HFFc6 (cell line): ENCODE measurements at regions not wholly inside any gene's neighbourhood (a gene's known extent, or its start where the extent isn't known, plus 50 kb on each side); places are given as distances from the start of the nearest gene placed in this dataset.
"Not testable (repeated sequence)": the region's sequence is repeated elsewhere in the genome, so short reads cannot be mapped to it uniquely, and the experiment has no call there.

Experiments used
- DNase-seq: peaks from one replicate; pipeline ENCODE4 v3.0.0-alpha.2; 2018
- H3K27ac Mint-ChIP-seq: 2 replicates; pipeline ENCODE4 v1.8.0; 2020; ENCODE audit warnings: mild to moderate bottlenecking, mixed read lengths
- H3K27me3 Mint-ChIP-seq: 2 replicates; pipeline ENCODE4 v1.8.0; 2021; ENCODE audit warnings: mild to moderate bottlenecking, moderate library complexity, mixed read lengths; ENCODE audit not compliant: insufficient read depth
- H3K36me3 Mint-ChIP-seq: 2 replicates; pipeline ENCODE4 v1.8.0; 2021; ENCODE audit warnings: low read depth, mixed read lengths
- H3K4me1 Mint-ChIP-seq: 2 replicates; pipeline ENCODE4 v1.8.0; 2020; ENCODE audit warnings: low read depth, mixed read lengths
- H3K4me3 Mint-ChIP-seq: 2 replicates; pipeline ENCODE4 v1.8.0; 2020; ENCODE audit warnings: mild to moderate bottlenecking, moderate library complexity, mixed read lengths
- H3K9me3 Mint-ChIP-seq: 2 replicates; pipeline ENCODE4 v1.8.0; 2020; ENCODE audit warnings: mild to moderate bottlenecking, mixed read lengths
- TF ChIP-seq, protein P1 (sequence below): fragments of 200-600 bp; sonication (generic); IDR thresholded peaks from 2 replicates; pipeline ENCODE4 v1.5.0; 2021; ENCODE audit warnings: antibody characterized with exemption, mild to moderate bottlenecking

- TF ChIP-seq, protein P1, sequence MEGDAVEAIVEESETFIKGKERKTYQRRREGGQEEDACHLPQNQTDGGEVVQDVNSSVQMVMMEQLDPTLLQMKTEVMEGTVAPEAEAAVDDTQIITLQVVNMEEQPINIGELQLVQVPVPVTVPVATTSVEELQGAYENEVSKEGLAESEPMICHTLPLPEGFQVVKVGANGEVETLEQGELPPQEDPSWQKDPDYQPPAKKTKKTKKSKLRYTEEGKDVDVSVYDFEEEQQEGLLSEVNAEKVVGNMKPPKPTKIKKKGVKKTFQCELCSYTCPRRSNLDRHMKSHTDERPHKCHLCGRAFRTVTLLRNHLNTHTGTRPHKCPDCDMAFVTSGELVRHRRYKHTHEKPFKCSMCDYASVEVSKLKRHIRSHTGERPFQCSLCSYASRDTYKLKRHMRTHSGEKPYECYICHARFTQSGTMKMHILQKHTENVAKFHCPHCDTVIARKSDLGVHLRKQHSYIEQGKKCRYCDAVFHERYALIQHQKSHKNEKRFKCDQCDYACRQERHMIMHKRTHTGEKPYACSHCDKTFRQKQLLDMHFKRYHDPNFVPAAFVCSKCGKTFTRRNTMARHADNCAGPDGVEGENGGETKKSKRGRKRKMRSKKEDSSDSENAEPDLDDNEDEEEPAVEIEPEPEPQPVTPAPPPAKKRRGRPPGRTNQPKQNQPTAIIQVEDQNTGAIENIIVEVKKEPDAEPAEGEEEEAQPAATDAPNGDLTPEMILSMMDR: no peak
- H3K36me3 Mint-ChIP-seq: peaks cover 14% of the 10 kb centered on the region
- H3K27me3 Mint-ChIP-seq: no peaks in the 10 kb centered on the region
- peaks cover 8% of the 10 kb centered on the region; the same call in 1 of the 2 replicates for H3K4me1 Mint-ChIP-seq
- H3K9me3 Mint-ChIP-seq: peaks cover 12% of the 10 kb centered on the region
- no peak overlapping the region for H3K4me3 Mint-ChIP-seq
- DNase-seq: no peak
- no peak overlapping the region for H3K27ac Mint-ChIP-seq
Measured at GRCh38 chr2:226088366-226088674, 688.8 kb downstream of the NYAP2 start.

- Mint-ChIP-seq H3K27ac (no peak overlapping the region), H3K27me3 (no peaks in the 10 kb centered on the region), H3K36me3 (peaks cover 8% of the 10 kb centered on the region), H3K9me3 (peaks cover 6% of the 10 kb centered on the region), H3K4me3 (no peak overlapping the region), H3K4me1 (peaks cover 6% of the 10 kb centered on the region; the same call in 1 of the 2 replicates)
- DNase-seq: no peak
- TF ChIP-seq, protein P1: no peak
Measured at GRCh38 chr2:226087505-226088365, 688.2 kb downstream of the NYAP2 start.

- Mint-ChIP-seq H3K36me3 (peaks cover 8% of the 10 kb centered on the region), H3K27ac (no peak overlapping the region), H3K4me1 (no peaks in the 10 kb centered on the region), H3K27me3 (no peaks in the 10 kb centered on the region), H3K9me3 (peaks cover 6% of the 10 kb centered on the region), H3K4me3 (no peak overlapping the region)
- DNase-seq: no peak
- TF ChIP-seq, protein P1: no peak
Measured at GRCh38 chr2:226087051-226087450, 687.5 kb downstream of the NYAP2 start.

GRCh38 chr2:226086190-226086589, 686.7 kb downstream of the NYAP2 start:
- no peak for DNase-seq
- H3K27me3 Mint-ChIP-seq: no peaks in the 10 kb centered on the region
- H3K4me1 Mint-ChIP-seq: peaks cover 6% of the 10 kb centered on the region
- no peak overlapping the region for H3K4me3 Mint-ChIP-seq
- H3K27ac Mint-ChIP-seq: no peak overlapping the region
- TF ChIP-seq, protein P1: no peak
- H3K9me3 Mint-ChIP-seq: peaks cover 6% of the 10 kb centered on the region
- H3K36me3 Mint-ChIP-seq: peaks cover 8% of the 10 kb centered on the region

DNA sequence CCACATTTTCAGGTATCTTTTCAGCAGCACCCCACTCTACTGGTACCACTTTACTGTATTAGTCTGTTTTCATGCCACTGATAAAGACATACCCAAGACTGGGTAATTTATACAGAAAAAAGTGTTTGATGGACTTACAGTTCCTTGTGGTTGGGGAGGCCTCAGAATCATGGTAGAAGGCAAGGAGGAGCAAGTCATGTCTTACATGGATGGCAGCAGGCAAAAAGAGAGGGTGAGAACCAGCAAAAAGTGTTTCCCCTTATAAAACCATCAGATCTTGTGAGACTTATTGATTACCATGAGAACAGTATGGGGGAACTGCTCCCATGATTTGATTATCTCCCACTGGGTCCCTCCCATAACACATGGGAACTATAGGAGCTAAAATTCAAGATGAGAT, 685.9 kb downstream of the NYAP2 start:
- not testable (repeated sequence) for DNase-seq, H3K27me3 Mint-ChIP-seq, H3K9me3 Mint-ChIP-seq, H3K4me3 Mint-ChIP-seq, H3K27ac Mint-ChIP-seq, H3K36me3 Mint-ChIP-seq
- H3K4me1 Mint-ChIP-seq: peaks cover 13% of the 10 kb centered on the region

DNA sequence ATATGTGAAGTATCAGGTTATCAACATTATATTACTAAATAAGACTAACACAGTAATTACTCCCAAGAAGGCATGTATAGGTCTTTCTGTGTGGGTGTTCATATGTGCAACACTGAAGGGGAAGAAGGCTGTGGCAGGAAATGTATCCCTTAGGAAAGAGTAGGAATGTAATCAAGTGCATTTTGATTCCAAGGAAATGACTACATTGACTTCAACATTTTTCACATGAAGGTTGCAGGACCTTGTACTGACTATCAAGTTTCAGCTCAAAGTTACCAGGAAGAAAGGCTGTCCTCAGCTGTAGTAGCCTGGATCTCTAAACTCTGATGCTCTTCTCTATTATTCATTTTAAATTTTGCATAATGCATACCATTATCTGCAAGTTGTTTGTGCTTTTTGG, 680.8 kb downstream of the NYAP2 start:
- Mint-ChIP-seq H3K27me3 (no peaks in the 10 kb centered on the region), H3K36me3 (peaks cover 5% of the 10 kb centered on the region), H3K27ac (peak overlapping the region; percentile 78), H3K9me3 (peaks cover 5% of the 10 kb centered on the region), H3K4me3 (0 out of 2 replicates have a peak overlapping the region, but pooled peaks have one; percentile 41), H3K4me1 (peaks cover 59% of the 10 kb centered on the region)
- peak; percentile 42 for DNase-seq
- TF ChIP-seq, protein P1: no peak
